DMS53 treated with DMSO at 0.1 percent for 48 hours (cell line): ENCODE measurements at regions not wholly inside any gene's neighbourhood (a gene's known extent, or its start where the extent isn't known, plus 50 kb on each side); places are given as distances from the start of the nearest gene placed in this dataset.
A peak's percentile ranks its signal among the peaks of the same experiment; 100 is the strongest.

Experiments used
- DNase-seq: peaks from one replicate; lab custom pipeline; 2025; ENCODE audit not compliant: unreplicated experiment; lab: John Stamatoyannopoulos, UW

- no peak for DNase-seq
Observed at GRCh38 chr7:35581605-35582210, 113.2 kb downstream of the HERPUD2 start.

- no peak for DNase-seq
Observed at GRCh38 chr7:35576031-35576573, 118.8 kb downstream of the HERPUD2 start.

- no peak for DNase-seq
Observed at GRCh38 chr7:35571611-35572240, 123.2 kb downstream of the HERPUD2 start.

- DNase-seq: no peak
Observed at GRCh38 chr7:35570937-35571336, 124.0 kb downstream of the HERPUD2 start.

- no peak for DNase-seq
Observed at GRCh38 chr7:35565927-35566326, 129.0 kb downstream of the HERPUD2 start.

- no peak for DNase-seq
Observed at GRCh38 chr7:35558841-35559240, 136.1 kb downstream of the HERPUD2 start.

- peak; percentile 35 for DNase-seq
Observed at GRCh38 chr7:35556515-35557471, 138.1 kb downstream of the HERPUD2 start.

GRCh38 chr7:35555934-35556333 lies 139.0 kb downstream of the HERPUD2 start:
- DNase-seq: peak; percentile 80

GRCh38 chr7:35555386-35555785 lies 139.5 kb downstream of the HERPUD2 start:
- DNase-seq: peak; percentile 21

- DNase-seq: no peak
Observed at GRCh38 chr7:35553519-35553918, 141.4 kb downstream of the HERPUD2 start.

GRCh38 chr7:35552691-35553090 lies 142.2 kb downstream of the HERPUD2 start:
- DNase-seq: no peak

- no peak for DNase-seq
Observed at GRCh38 chr7:35551321-35552081, 143.4 kb downstream of the HERPUD2 start.

- DNase-seq: no peak
Observed at GRCh38 chr7:35550831-35551230, 144.1 kb downstream of the HERPUD2 start.

- no peak for DNase-seq
Observed at GRCh38 chr7:35549781-35550180, 145.2 kb downstream of the HERPUD2 start.

GRCh38 chr7:35548291-35548690 lies 146.6 kb downstream of the HERPUD2 start:
- no peak for DNase-seq

GRCh38 chr7:35546691-35547429 lies 148.1 kb downstream of the HERPUD2 start:
- DNase-seq: no peak

- DNase-seq: no peak
Observed at GRCh38 chr7:35545831-35546230, 149.1 kb downstream of the HERPUD2 start.

GRCh38 chr7:35544028-35544742 lies 150.8 kb downstream of the HERPUD2 start:
- no peak for DNase-seq
